Panc1 (cell line): ENCODE measurements at regions not wholly inside any gene's neighbourhood (a gene's known extent, or its start where the extent isn't known, plus 50 kb on each side); places are given as distances from the start of the nearest gene placed in this dataset.
A peak's percentile ranks its signal among the peaks of the same experiment; 100 is the strongest.

ENCODE experiments used
- ATAC-seq: fragments of 200-7000 bp; cut with Tn5 transposase; 2 replicates; pipeline ENCODE4 v1.9.1; 2020; ENCODE audit warnings: mild to moderate bottlenecking, moderate library complexity
- BruUV-seq: library from RNA; stranded (reverse); fragments of 400-500 nt; replicated peaks from 2 replicates; lab custom pipeline; 2021; lab: Mats Ljungman, UMichigan
- CTCF ChIA-PET: fragments of 300-600 bp; sonication (Branson Sonifier 250); formaldehyde crosslinking; loops from one replicate; lab custom pipeline; 2022; ENCODE audit warnings: antibody characterized with exemption; lab: Charles Lee
- POLR2A ChIA-PET: fragments of 300-600 bp; sonication (Branson Sonifier 250); formaldehyde crosslinking; loops from one replicate; lab custom pipeline; 2022; ENCODE audit warnings: antibody characterized with exemption; lab: Charles Lee
- DNase-seq: peaks from one replicate; pipeline ENCODE4 v3.0.0-alpha.2; 2010; ENCODE audit warnings: low read depth, low spot score
- H3K27ac ChIP-seq: 2 replicates; pipeline ENCODE4 v1.5.1; 2011; ENCODE audit warnings: mild to moderate bottlenecking, low read length, inconsistent platforms
- H3K27me3 ChIP-seq: fragments of 200-500 bp; sonication (Bioruptor generic); 2 replicates; pipeline ENCODE4 v1.6.0; 2014; ENCODE audit warnings: low read length, inconsistent platforms; ENCODE audit not compliant: control insufficient read depth, insufficient read depth
- H3K36me3 ChIP-seq: fragments of 200-500 bp; sonication (Bioruptor generic); 2 replicates; pipeline ENCODE4 v1.5.1; 2014; ENCODE audit warnings: inconsistent platforms, mild to moderate bottlenecking, low read length, moderate library complexity; ENCODE audit not compliant: control insufficient read depth, insufficient read depth
- H3K4me1 ChIP-seq: 2 replicates; pipeline ENCODE4 v1.5.1; 2011; ENCODE audit warnings: inconsistent platforms, mild to moderate bottlenecking, low read length, moderate library complexity; ENCODE audit not compliant: control insufficient read depth, insufficient read depth
- H3K4me3 ChIP-seq, 2 experiments: 2 replicates each; pipeline ENCODE4 v1.5.1; 2011 to 2012; ENCODE audit warnings: low read depth in 2 of 2, low read length in 2 of 2, mild to moderate bottlenecking in 2 of 2, inconsistent platforms in 1 of 2, moderate library complexity in 1 of 2
- H3K9me3 ChIP-seq: fragments of 200-500 bp; sonication (Bioruptor generic); 2 replicates; pipeline ENCODE4 v1.5.1; 2014; ENCODE audit warnings: low read depth, mild to moderate bottlenecking, inconsistent platforms, low read length, moderate library complexity; ENCODE audit not compliant: control insufficient read depth, insufficient read depth
- POLR2AphosphoS5 ChIP-seq: IDR thresholded peaks from 2 replicates; pipeline ENCODE4 v1.6.1; 2012; ENCODE audit warnings: mild to moderate bottlenecking, low read depth, low read length, moderate library complexity
- SIN3A ChIP-seq: IDR thresholded peaks from 2 replicates; pipeline ENCODE4 v1.6.1; 2012; ENCODE audit warnings: low read depth, mild to moderate bottlenecking, low read length, moderate library complexity, borderline replicate concordance; ENCODE audit not compliant: insufficient read depth
- TCF7L2 ChIP-seq: IDR thresholded peaks from 2 replicates; pipeline ENCODE4 v1.6.1; 2011; ENCODE audit warnings: mild to moderate bottlenecking, low read depth, low read length, inconsistent platforms
- in situ Hi-C: cut with HindIII; loops from 2 replicates; pipeline ENCODE4 v1.10.0; 2016; ENCODE audit warnings: low sequenced_read_pairs, low pct_unique_long_range_greater_than_20kb
- intact Hi-C: fragments of 100-400 bp; cut with micrococcal nuclease; formaldehyde crosslinking; loops from one replicate; pipeline ENCODE4 v1.10.0; 2022; ENCODE audit not compliant: unreplicated experiment
- TF ChIP-seq, protein P1 (sequence below): fragments of 450-650 bp; IDR thresholded peaks from 2 replicates; pipeline ENCODE4 v1.5.1; 2017; ENCODE audit warnings: mild to moderate bottlenecking
- TF ChIP-seq, protein P2 (sequence below), 2 experiments: IDR thresholded peaks; 2 replicates each; pipeline ENCODE4 v1.6.1; 2011 to 2012; ENCODE audit warnings: low read depth in 2 of 2, control low read depth in 1 of 2, low read length in 1 of 2, mild to moderate bottlenecking in 1 of 2, moderate library complexity in 1 of 2; ENCODE audit not compliant: insufficient read depth in 1 of 2

DNA sequence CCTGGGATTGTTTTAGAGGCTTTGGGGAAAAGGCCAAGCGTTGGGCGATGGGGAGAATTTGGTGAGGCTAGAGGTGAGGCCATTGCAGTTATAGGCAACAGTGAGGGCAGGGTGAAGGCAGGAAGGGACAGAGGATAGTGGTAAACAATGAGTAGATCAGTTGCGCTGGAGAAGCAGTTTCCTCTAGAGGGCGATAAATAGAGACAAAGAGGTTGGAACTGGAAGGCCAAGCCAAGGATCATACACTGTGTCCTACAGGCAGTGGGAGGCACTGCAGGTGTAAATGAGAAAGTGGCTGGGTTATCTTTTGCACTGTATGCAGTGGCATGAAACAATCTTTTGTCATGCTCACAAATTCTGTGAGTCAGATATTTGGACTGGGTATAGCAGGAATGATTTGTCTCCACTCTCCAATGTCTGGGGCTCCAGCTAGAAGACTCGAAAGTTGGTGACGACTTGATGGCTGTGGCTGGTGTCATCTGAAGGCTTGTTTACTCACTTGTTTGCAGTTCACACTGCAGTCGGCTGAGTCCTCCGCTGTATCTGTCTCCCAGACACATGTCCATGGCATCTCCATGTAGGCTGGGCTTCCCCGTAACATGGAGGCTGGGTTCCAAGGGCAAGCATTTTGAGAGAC lies 82.1 kb downstream of the TNP1 start:
- TF ChIP-seq POLR2AphosphoS5 = no peak
- TF ChIP-seq, protein P1, sequence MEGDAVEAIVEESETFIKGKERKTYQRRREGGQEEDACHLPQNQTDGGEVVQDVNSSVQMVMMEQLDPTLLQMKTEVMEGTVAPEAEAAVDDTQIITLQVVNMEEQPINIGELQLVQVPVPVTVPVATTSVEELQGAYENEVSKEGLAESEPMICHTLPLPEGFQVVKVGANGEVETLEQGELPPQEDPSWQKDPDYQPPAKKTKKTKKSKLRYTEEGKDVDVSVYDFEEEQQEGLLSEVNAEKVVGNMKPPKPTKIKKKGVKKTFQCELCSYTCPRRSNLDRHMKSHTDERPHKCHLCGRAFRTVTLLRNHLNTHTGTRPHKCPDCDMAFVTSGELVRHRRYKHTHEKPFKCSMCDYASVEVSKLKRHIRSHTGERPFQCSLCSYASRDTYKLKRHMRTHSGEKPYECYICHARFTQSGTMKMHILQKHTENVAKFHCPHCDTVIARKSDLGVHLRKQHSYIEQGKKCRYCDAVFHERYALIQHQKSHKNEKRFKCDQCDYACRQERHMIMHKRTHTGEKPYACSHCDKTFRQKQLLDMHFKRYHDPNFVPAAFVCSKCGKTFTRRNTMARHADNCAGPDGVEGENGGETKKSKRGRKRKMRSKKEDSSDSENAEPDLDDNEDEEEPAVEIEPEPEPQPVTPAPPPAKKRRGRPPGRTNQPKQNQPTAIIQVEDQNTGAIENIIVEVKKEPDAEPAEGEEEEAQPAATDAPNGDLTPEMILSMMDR = peak; percentile 71
- intact Hi-C loops (no loop called here), in situ Hi-C loops (no loop called here)
- DNase-seq (peak; percentile 53), ATAC-seq (peak; percentile 85)
- H3K4me1 ChIP-seq = no peaks in the 10 kb centered on the region
- BruUV-seq = no TSS peak
- ChIA-PET POLR2A (no interaction called here), CTCF (no interaction called here)
- no peaks in the 10 kb centered on the region for H3K36me3 ChIP-seq
- no peaks in the 10 kb centered on the region for H3K9me3 ChIP-seq
- H3K27ac ChIP-seq = no peak overlapping the region
- H3K4me3 ChIP-seq = no peak overlapping the region
- H3K27me3 ChIP-seq = no peaks in the 10 kb centered on the region

DNA sequence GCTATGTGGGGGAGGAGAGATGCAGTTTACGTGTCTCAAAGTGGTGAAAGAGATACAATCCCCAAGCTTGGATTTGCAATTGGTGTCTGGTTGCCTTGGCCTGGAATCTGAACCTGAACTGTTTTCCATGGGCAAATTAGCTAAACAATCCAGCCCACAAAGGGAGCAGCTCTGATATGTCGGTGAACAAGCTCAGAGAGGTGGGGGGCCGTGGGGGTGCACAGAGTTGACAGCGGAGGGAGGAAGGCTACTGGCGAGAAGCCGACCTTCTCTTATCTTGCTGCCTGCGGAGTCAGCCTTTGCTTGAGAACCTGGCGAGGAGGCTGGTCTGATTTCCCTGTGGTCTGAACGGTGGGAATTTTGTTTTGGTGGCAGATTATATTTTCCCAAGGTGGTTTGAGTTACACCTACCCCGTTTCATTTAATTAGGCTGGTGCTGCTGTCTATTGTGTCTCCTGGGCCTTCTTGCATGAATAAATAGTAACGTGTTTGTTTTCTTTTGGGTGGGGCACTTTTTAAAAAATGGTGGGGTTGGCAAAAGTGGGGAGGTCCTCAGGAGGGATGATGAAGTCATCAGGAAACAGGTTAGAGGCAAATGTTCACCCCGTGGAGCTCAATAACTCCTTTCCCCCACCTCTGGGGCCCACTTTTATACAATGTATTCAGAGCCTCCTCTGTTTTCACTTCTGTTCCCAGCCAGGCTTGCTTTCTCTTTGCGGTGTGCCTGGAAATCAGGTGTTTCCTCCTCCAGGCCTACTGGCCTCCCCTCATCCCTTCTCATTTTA lies 80.9 kb upstream of the IGFBP5 start:
- Histone ChIP-seq H3K9me3 (no peaks in the 10 kb centered on the region), H3K36me3 (no peaks in the 10 kb centered on the region), H3K27ac (no peak overlapping the region), H3K27me3 (no peaks in the 10 kb centered on the region), H3K4me3 (no peak overlapping the region), H3K4me1 (no peaks in the 10 kb centered on the region)
- ChIA-PET CTCF (interaction anchor here (0.7 kb wide), 1 partner anchor 11 kb away, joined by 3 read pairs; no protein-coding TSS in a partner anchor), POLR2A (no interaction called here)
- ATAC-seq = no peak
- in situ Hi-C loops (no loop called here), intact Hi-C loops (no loop called here)
- TF ChIP-seq, protein P2, sequence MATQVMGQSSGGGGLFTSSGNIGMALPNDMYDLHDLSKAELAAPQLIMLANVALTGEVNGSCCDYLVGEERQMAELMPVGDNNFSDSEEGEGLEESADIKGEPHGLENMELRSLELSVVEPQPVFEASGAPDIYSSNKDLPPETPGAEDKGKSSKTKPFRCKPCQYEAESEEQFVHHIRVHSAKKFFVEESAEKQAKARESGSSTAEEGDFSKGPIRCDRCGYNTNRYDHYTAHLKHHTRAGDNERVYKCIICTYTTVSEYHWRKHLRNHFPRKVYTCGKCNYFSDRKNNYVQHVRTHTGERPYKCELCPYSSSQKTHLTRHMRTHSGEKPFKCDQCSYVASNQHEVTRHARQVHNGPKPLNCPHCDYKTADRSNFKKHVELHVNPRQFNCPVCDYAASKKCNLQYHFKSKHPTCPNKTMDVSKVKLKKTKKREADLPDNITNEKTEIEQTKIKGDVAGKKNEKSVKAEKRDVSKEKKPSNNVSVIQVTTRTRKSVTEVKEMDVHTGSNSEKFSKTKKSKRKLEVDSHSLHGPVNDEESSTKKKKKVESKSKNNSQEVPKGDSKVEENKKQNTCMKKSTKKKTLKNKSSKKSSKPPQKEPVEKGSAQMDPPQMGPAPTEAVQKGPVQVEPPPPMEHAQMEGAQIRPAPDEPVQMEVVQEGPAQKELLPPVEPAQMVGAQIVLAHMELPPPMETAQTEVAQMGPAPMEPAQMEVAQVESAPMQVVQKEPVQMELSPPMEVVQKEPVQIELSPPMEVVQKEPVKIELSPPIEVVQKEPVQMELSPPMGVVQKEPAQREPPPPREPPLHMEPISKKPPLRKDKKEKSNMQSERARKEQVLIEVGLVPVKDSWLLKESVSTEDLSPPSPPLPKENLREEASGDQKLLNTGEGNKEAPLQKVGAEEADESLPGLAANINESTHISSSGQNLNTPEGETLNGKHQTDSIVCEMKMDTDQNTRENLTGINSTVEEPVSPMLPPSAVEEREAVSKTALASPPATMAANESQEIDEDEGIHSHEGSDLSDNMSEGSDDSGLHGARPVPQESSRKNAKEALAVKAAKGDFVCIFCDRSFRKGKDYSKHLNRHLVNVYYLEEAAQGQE (IDR thresholded peaks at IDR 0.05; ENCODE audit: insufficient read depth in 1 of 2, low read depth in 2 of 2, low read length in 1 of 2) = no peak
- no peak for TF ChIP-seq POLR2AphosphoS5
- TF ChIP-seq TCF7L2 = no peak
- TF ChIP-seq, protein P1 = no peak
- TF ChIP-seq SIN3A = no peak
- no TSS peak for BruUV-seq
- DNase-seq = no peak
